HG02763 (cell line): ENCODE measurements at regions not wholly inside any gene's neighbourhood (a gene's known extent, or its start where the extent isn't known, plus 50 kb on each side); places are given as distances from the start of the nearest gene placed in this dataset.

Experiments
- ATAC-seq: cut with Tn5 transposase; IDR thresholded peaks from one replicate; pipeline ENCODE4 v1.9.1; 2021; ENCODE audit warnings: mild to moderate bottlenecking, moderate library complexity; ENCODE audit not compliant: unreplicated experiment

DNA sequence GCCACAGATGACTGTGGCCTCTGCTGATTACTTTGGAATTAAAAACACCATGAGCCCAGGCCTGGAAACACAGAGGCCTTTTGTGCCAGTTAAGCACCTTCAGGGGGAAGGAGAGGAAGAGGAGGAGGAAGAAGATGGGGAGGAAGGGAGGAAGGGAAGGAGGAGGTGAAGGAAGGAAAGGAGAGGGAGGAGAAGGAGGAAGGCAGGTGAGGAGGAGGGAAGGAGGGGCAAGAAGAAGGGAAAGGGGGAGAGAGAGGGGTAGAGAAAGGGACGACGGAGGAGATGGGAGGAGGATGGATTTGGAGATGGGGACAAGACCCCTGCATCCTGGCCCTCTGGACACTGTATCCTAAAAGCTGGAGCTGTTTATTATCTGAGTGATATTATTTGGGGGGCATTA, 231.0 kb downstream of the UQCRFS1 start:
- ATAC-seq, result no peak

DNA sequence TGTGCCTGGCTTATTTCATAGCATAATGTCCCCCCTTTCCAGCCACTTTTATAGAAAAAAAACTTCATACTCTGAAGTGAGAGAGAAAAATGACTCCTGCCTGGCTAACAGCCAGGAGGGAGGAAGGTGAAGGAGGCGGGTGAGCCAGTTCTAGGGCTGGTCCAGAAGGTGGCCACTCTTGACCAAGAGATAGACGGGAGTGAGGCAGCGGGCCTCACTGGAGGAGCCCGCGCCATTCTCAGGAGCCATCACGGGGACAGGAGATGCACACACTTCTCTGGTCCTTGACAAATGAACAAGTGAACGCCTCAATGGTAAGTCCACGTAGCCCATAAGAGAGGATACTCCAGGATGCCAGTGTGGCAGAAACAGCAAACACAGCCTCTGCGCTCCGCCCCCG, 231.4 kb downstream of the UQCRFS1 start:
- ATAC-seq, result no peak

- ATAC-seq, result no peak
Measured at GRCh38 chr19:28980236-28980868, 232.6 kb downstream of the UQCRFS1 start.

DNA sequence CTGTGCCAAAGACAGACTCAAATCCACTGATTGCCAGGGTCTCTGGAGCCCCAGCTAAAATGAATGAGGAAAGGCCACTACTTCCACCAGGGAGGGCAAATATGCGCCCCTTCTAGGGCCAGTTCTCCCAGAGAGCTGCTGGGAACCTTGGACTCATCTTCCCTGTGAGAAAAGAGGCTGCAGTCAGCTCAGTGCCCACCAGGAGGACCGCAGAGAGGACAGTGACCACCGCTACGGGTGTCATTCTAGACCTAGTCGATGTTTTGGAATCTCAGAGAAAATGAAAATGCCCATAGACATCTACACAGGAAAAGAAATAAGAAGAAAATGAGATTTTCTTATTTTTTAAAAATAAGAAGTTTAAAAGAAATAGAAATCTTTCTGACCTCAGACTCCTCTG, 235.1 kb downstream of the UQCRFS1 start:
- ATAC-seq, result no peak

GRCh38 chr19:28972058-28972852, 240.7 kb downstream of the UQCRFS1 start:
- no peak for ATAC-seq

DNA sequence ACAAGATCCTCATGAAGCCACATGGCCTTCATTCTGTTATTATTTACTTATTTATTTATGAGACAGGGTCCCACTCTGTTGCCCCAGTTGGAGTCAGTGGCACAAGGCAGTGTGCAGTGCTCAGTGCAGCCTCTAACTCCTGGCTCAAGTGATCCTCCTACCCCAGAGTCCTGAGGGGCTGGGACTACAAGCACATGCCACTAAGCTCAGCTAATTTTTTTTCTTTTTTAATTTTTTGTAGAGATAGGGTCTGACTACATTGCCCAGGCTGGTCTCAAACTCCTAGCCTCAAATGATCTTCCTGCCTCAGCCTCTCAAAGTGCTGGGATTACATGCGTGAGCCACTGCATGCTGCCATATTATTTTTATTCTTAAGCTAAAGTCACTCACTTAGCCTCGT, 241.4 kb downstream of the UQCRFS1 start:
- no peak for ATAC-seq

- no peak for ATAC-seq
Measured at GRCh38 chr19:28971049-28971448, 241.9 kb downstream of the UQCRFS1 start.

- ATAC-seq, result no peak
Measured at GRCh38 chr19:28968721-28969120, 244.2 kb downstream of the UQCRFS1 start.

DNA sequence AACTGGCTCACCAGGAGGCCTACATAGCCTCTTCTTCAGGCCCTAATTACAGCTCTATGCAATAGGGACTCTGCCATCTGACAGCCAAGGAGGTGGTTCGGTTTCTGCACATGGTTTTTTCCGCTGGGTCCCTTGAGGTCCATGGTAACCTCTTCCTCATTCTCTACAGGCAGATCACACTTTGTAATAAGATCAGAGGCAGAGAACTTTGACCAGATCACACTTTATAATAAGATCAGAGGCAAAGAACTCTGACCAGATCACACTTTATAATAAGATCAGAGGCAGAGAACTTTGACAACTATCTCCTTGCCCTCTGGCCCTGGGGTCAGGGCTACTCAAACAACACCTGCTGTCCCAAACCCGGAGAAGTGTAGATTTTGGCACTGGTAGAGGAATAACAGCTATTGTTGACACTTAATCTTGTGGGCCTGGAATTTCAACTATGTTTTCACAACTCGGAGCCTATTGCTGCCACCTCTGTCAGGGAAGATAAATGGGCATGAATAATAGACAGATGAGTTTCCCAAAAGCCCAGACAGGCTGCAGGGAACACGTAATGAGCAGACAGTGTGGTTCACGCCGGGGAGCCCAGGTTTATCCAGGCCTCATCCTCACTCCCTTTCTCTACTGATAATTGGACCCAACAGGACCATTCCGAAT, 246.1 kb downstream of the UQCRFS1 start:
- no peak for ATAC-seq

GRCh38 chr19:28964500-28964899, 248.5 kb downstream of the UQCRFS1 start:
- ATAC-seq, result no peak

GRCh38 chr19:28963486-28964250, 249.3 kb downstream of the UQCRFS1 start:
- ATAC-seq, result no peak

- no peak for ATAC-seq
Measured at GRCh38 chr19:28961772-28962500, 251.0 kb downstream of the UQCRFS1 start.

DNA sequence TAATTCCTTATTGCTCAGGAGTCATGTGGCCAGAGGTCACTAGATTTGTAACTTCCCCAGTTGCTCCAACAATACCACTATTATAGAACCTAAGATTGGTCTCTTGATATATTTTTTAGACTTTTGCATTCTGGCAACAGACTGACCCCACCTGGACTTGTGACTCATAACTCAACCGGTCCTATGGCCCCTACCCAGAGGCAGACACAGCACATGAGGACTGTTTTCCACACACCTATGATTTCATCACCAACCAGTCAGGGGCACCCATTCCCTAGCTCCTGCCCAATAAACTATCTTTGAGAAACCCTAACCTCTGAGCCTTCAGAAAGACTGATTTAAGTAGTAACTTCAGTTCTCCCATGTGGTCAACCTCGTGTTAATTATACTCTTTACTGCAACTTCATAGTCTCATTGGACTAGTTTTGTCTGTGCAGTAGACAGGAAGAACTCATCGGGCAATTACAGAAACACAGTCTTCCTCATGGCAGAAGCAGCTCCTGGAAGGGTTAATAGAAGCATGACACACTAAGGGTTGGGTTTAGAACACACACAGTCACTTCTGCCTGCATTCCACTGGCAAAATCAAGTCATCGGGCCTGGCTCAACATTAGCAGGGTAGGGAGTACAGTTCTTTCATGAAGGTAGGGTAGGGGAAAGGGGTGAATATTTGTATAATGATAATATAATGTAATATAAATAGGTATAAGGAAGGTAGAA, 251.8 kb downstream of the UQCRFS1 start:
- ATAC-seq, result no peak

DNA sequence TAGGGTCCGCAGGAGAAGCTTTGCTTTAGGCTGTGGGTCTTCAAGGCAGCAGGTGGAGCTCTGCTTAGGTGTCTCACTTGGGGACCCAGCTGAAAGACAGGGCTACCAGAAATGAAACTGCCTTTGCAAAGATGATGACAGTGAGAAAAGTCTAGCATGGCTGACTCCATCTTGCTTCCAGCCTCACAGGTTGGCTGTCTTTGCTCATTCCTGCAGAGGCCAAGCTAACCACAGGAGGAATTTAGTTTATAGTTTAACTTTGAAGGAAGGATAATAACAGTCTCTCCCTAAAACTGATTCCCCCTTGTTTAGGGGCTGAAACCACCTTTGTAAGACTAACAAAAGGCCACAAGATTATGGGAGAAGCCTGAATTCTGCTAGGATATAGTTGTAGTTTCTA, 252.4 kb downstream of the UQCRFS1 start:
- ATAC-seq, result no peak

DNA sequence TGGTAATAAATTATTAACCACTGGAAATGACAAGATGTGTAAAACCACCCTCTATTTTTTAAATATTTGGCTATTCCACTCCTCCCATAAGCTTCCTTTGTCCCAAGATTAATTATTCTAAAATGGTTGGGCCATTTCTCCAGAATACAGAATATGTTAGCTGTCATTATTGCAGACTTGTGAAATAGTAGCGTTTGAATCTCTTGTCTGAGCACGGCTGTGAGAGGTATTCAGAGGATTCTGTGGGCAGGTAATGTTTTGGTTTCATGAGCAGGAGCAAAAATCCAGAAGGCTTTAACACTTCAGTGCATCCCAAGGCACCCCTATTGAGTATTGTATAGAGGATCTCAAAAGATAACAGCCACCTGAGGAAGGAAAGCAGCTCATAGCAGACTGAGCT, 256.0 kb downstream of the UQCRFS1 start:
- no peak for ATAC-seq

DNA sequence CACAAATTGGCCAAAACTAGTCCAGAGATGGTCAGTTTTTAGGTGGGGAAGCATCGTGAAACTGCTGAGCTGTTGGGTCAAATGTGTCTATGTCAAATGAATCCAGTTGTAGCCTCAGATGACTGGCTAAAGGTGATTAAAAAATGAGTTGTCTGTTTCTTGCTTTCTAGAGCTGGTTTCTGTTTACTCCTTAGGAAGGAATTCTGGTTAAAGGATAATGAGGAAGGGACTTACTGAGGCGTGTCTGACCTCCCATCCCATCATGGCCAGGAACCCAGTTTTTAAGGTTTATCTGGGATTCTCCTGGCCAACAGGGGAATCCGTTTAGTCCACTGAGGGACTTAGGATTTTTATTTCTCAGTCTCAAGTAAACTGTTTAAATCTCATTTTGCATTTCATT, 256.5 kb downstream of the UQCRFS1 start:
- no peak for ATAC-seq

- no peak for ATAC-seq
Measured at GRCh38 chr19:28949535-28949934, 263.4 kb downstream of the UQCRFS1 start.

DNA sequence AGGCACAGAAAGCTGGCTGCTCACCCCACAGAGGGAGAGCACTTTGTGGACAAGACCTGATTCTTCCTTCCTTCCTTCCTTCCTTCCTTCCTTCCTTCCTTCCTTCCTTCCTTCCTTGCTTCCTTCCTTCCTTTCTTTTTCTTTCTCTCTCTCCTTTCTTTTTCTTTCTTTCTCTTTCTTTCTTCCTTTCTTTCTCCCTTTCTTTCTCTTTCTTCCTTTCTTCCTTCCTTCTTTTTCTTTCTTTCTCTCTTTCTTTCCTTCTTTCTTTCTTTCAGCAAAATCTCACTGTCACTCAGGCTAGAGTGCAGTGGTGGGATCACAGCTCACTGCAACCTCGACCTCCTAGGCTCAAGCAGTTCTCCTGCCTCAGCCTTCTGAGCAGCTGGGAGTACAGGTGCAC, 263.9 kb downstream of the UQCRFS1 start:
- ATAC-seq, result no peak

DNA sequence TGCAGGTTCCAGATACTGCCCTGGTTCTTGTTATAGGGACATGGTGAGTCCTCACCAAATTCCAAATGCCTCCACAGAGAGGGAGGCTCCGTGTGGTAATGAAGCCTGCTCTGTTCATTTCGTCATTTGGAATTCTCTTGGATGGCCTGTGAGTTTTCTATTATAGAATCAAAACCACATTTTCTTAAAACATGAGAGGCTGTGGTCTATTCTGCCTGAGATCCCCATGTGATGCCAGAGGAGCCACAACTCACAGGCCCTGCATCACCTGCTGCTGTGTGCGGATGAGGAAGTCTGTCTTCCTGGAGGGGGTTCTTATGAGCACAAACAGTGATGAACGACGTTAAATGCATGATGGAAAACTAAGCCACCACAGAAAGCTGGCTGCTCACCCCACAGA, 264.4 kb downstream of the UQCRFS1 start:
- no peak for ATAC-seq

DNA sequence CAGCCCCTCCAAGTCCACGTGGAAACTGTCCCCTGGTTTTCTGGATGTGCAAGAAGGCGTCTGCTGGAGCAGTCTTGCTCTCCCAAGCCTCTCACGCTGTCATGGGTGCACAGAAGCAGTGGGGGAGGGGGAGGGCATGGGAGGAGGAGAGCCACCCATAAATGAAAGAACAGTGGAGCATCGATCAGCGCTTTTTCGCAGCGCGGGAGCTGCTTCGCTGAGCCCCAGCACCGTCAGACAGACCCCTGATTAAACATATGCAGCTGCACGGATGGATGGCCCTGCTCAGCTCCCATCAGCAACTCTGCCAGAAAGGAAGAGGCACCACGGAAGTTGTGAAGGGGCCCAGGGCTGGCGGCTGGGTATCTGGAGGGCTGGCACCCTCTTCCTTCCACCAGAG, 264.9 kb downstream of the UQCRFS1 start:
- ATAC-seq, result no peak
